GM18519 (cell line): ENCODE measurements at regions not wholly inside any gene's neighbourhood (a gene's known extent, or its start where the extent isn't known, plus 50 kb on each side); places are given as distances from the start of the nearest gene placed in this dataset.
"Not testable (repeated sequence)": the region's sequence is repeated elsewhere in the genome, so short reads cannot be mapped to it uniquely, and the experiment has no call there.

Source experiments
- ATAC-seq: cut with Tn5 transposase; IDR thresholded peaks from one replicate; pipeline ENCODE4 v1.9.1; 2021; ENCODE audit warnings: mild to moderate bottlenecking, moderate library complexity; ENCODE audit not compliant: unreplicated experiment, low FRiP score

DNA sequence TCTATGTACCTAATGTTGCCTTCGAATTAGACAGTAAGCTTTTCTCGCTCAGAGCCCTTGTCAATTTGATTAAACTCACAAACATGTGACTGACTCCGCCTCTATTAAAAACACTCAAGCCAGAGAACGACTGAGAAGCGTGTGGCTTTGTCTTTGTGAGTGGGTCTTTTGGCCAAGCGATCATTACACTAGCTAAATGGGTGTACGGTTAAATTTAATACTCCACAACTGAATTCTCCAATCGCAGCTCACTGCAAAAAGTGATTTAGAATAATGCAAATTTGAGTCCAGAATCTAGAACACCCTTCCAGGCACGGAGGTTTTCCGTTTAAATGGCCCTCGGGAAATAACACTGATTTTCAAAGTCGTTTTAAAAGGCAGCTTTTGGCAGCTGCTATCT, 253.7 kb downstream of the EFCAB11 start:
- ATAC-seq: no peak

DNA sequence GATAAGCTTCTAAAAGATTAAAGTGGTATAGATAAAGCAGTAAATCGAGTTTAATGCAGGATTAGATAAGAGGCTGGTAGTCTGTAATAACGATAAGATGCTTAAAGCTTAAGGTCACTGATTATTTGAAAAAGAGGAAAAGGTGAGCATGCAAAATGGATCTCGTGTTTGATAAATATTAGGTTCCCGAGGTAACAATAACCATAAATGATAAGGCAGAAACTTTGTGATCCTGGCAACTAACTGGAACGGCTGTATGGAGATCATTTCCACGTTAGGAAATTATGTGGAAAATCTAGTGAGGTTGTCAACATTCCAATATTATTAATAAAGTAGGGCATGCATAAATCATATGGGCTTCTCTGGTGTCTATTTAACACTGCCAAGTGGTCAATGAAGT, 255.5 kb downstream of the EFCAB11 start:
- no peak for ATAC-seq

DNA sequence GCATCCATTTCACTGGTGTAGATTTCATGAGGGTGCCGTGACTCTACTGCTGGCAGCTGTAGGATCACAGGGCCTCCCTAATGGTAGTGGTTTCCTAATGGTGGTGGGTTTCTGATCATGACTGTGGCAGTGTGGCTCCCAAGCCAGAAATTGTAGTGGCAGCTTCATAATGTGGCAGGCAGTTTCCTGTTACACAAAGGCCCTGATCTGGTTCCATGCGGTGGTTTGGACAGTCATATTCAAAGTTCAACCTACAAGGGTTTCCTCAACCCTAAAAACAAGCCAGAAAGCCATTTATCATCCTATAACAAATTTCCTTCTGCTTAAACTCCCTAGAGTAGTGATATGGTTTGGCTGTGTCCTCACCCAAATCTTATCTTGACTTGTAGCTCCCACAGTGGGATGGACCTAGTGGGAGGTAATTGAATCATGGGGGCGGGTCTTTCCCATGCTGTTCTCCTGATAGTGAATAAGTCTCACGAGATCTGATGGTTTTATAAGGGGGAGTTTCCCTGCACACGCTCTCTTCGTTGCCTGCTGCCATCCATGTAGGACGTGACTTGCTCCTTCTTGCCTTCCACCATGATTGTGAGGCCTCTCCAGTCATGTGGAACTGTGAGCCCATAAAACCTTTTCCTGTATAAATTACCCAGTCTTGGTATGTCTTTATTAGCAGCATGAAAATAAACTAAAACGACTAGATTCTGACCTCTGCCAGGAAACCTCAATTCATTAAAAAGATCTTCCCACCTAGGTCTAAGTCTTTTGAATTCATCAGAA, 257.1 kb downstream of the EFCAB11 start:
- no peak for ATAC-seq

DNA sequence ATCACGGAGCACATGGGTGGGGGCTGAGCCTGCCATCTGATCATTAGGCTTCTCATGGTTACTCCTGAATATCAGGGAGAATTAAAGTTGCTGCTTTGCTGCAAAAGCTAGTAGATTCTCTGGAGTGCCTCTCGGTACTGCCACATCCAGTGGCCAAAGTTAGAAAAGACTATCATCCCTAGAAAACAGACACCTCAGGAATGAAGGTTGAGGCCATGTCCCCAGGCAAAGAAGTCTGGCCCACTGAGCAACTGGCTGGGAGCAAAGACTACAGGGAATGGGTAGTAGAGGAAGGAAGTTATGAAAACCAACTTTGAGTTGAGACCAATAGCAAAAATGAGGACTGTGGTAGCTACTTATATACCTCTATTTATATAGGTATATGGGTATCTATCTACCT, 258.7 kb downstream of the EFCAB11 start:
- ATAC-seq: no peak

DNA sequence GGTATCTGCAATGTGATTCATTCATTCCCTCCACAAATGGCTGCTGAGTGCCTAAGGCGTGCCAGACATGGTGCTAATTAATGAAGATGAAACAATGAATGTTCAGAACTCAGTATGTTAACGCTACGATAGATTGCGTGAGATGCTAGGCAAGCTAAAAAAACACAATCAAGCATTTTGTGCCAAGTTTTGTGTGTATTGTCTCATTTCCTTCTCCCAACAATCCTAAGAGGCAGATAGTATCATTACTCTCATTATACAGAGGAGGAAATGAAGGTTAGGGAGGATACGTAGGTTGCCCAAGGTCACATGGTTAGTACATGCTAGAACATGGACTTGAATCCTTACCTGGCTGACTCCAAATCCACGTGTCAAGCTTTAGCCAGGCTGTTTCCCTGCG, 264.4 kb downstream of the EFCAB11 start:
- no peak for ATAC-seq

DNA sequence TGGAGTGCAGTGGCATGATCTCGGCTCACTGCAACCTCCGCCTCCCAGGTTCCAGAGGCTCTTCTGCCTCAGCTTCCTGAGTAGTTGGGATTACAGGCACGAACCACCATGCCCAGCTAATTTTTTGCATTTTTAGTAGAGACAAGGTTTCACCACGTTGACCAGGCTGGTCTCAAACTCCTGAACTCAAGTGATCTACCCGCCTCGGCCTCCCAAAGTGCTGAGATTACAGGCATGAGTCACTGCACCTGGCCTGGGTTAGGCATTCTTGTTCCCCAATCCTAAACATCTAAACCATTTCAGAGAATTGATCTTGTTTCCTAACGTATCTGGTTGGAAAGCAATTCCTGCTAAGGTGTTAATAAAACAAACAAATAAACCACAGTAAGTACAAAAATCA, 264.8 kb downstream of the EFCAB11 start:
- ATAC-seq: not testable (repeated sequence)

DNA sequence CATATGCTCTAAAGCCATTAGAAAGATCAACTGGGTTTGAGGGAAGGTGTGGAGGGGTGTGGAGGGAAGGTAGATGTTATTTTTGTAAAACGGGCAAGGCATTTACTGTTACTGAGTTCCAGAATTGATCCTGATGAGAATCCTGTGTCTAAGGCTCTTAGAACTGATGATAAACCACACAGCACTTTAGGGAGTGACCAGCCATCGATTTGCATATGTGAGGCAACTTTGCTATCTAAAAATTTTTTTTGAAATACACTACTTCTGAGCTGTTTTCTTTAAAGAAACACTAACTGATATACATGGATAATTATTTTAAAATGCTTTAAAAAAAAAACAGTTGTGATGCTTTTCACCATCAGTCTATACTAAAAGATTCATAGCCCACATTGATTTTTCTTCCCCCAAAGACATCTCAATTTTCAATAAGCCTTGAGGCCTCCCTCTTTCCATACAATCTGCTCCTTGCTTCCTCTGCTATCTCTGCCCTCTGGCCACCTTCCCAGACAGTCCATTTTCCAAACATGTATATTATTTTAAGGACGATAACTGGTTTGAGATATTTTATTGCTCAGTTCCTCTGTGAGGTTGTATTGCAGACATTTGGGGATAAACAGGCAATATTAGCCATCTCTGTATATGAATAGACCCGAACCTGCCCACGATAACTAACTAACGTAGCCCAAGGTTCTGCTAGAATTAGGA, 265.9 kb downstream of the EFCAB11 start:
- ATAC-seq: no peak

DNA sequence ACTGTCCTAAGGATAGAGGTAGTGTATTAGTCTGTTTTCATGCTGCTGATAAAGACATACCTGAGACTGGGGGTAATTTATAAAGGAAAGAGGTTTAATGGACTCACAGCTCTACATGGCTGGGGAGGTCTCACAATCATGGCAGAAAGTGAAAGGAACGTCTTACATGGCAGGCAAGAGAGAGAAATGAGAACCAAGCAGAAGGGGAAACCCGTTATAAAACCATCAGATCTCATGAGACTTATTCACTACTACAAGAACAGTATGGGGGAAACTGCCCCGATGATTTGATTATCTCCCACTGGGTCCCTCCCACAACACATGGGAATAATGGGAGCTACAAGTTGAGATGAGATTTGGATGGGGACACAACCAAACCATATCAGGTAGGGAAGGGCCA, 267.4 kb downstream of the EFCAB11 start:
- ATAC-seq: not testable (repeated sequence)

DNA sequence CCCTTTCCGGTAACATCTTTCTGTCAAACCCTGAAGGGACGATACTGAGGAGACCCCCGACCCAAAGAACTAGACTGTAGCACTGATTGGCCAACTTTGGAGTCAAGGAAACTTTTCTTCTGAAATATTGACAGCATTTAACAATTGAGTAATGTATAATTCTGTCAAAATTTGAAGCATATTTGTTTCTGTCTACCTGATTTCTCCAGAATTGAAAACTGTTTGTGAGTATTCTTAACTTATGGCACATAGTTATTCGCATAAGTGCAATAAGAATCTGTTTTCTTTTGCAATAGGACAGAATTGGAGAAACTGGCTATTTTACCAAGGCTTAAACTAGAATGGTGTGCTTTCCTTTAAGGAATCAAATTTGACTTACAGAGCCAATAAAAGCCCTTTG, 267.1 kb upstream of the FOXN3 start:
- ATAC-seq: no peak

DNA sequence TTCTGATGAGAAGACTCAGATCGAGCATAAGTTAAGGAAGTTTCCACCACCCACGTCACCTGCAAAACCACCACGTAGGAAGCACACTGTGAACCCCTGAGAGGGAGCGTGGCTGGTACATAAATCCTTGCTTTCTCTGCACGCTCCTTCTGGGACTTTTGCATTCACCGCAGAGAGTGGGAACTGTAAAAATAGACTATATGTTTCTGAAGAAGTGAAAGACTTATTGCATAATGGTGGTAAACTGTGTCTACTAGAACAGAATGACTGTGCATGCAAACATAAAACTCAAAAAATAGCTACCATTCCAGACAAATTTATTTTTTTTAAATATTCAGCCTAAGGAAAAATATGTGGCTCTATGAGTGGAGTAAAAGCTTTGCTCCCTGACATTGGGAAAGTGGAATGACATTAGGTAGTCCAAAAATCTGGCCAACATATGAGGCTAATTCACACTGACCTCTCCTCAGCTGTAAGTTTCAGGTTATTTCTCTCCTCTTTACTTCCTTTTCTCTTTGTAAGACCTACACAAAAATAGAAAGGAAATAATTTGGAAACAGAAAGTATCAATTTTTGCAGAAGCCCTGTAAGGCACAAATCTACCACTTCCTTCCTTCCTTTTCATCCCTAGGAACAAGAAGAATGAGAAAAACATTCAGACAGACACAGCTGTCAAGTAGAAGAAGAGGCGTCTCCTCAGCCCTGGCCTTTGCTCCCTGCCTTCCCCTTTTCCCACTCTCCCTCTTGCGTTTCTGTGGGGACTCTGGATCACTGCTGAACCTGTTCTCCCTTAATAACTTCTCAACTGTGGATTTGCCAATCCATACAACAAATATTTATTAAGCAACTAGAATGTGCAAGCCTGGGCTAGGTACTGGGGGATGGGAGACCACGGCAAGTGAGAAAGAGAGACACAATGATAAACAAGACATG, 264.3 kb upstream of the FOXN3 start:
- peak; percentile 81 for ATAC-seq

DNA sequence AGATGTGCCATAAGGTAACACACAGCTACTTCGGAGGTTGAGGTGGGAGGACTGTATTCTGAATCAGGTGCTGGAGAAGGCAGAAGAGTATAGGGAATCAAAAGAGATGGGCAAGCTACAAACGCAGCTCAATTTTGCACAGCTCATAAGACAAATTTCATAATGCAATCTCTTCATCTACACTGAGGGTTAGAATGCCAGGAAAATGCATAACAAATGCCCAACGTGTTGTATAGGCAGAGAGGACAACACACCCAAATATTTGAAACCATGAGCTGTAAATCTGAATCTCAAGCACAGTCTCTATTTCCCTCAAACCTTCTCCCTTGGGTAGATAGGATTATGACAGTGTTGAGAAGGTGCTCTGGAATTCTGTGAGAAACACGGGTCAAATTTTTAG, 263.1 kb upstream of the FOXN3 start:
- ATAC-seq: no peak

DNA sequence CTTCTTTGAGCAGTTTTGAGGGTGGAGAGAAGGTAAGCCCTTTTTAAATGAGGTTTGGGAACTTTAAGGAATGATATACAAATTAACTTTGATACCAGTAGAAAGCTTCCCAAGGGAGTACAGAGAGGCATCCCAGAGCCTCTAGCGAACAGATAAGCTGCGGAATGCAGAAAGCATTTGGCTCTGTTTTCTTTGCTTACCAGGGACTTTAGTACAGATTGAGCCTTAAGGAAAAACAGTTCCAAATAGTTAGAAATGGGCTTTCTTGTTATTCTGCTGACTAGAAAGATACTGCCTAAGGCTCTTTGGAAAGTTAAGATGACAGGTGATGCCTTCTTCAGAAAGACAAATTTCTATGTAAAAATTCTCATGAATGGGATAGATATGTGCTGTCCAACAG, 261.7 kb upstream of the FOXN3 start:
- ATAC-seq: no peak

DNA sequence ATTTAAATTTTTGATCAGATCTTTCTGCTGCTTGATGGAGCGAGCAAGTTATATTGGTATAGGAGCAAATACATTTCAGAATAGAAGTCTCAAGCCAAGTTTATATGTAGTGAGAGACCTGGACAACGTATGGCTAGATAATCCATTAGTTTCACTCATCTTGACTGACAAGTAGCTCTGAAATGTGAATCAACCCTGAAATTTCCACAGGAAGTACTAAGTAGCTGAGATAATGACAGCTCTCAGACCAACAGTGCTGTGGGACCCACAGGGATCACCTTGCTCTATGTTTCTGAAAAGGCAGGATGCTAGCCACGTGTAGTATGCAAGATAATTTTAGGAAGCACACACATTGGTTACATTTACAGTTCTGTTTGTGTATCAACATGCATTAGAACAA, 258.6 kb upstream of the FOXN3 start:
- no peak for ATAC-seq

DNA sequence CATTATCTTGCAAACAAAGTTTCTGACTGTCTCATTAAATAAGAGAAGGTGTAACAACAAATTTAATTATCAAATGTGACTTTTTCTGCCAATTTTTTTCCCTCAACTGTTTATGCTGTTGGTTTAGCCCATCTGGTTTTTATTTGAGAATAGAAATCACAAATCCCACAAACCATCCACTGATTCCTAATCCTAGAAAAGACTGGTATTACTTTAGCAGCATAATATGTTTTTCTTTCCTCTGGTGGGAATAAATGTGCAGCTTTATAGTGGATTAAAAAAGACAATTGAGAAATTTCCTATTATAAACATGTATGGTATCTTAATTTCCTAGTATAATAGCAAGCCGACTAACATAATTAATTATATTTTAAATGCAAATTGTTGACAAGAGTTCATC, 257.9 kb upstream of the FOXN3 start:
- no peak for ATAC-seq

DNA sequence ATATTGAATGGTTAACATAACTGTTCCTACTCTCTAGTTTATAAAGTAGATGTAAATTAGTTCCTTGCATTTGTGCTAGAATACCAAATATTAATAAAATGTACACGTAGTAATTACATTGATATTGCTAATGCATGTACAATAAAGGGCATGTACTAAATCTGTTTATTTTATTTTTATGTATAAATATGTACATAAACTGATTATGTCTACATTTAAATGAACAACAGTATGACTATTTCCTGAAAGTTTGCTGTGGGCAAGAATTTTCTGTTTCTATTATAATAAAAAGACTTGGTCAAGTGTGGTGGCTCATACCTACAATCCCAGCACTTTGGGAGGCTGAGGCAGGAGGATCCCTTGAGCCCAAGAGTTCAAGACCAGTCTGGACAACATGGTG, 257.2 kb upstream of the FOXN3 start:
- no peak for ATAC-seq

DNA sequence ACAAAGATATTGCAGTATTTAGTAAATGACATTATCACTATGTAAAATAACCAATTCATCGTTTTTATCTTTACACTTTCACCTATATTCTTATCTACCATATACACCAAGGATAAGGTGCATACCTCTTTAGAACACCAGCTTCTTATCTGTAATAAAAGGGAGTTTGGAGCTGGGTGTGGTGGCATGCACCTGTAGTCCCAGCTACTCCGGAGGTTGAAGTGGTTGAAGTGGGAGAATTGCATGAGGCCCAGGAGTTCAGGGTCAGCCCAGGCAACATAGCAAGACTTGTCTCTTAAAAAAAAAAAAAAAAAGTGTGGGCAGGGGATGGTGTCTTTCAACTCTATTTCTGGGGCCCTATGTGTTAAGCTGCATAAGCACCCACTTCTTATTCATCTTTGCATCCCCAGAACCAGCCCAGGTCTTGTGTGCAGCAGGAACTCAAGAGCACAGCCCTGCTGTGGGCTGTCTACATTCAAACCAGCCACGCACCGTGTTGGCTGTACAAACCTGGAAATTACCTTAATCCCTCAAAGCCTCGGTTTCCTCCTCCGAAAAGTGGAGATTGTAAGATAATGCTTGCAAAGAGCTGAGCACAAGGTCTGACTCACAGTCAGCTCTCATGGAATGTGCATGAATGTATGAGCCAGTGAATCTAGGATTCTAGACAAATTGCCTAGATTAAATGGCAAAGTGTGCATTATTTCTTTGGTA, 256.6 kb upstream of the FOXN3 start:
- no peak for ATAC-seq

DNA sequence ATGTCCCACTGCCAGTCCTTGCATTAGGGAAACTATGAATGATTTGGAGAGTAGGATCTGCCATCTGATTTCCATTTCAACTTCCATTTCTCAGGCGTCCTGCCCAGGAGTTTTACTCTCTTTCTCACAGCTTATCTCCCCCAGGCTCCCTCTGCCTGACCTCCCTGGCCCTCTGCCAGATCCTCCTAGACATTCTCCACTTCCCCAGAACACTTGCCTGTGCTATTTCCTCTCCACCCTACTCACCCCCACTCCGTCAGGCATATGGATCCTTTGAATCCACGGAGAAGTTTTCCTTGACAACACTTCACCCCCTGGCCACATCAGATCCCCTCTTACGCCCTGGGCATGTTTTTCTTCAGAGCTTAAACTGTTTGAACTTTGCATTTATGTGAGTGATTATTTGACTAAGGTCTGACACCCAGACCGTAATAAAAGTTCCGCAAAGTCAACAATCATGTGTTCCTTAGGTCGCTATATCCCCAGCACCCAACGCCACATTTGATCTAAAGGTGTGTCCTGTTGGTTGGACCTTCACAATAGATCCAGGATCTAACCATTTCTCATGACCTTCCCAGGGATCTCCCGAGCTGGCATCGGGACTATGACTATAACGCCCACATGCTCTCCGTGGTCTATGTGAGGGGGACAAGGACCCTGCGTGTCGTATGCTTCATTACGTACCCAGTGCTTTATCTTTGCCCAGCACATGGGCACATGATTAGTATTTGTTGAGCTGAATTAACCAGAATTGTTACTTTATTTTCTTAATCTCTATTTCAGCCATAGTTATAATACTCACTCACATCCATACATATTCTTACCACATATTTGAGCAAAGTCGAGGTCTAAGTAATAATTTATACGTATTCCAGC, 255.8 kb upstream of the FOXN3 start:
- ATAC-seq: no peak

DNA sequence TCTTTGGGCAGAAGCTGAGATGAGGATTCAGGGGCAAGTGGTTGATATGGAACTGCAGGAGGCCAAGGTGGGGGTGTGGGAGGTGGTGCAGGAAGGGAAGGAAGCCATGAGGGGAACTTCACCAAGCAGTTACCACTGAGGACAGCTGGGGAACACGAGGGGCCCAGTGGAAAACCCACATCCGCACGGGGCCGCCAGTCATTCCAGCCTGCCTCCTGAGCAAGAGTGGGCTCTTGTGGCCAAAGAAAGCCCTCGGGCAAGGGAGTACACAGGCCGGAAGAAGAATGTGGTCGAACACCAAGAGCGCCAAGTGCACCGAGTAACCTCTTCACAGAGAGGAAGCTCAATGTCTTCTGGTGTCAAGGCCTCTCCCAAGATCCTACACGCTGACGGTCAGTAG, 252.2 kb upstream of the FOXN3 start:
- ATAC-seq: no peak

DNA sequence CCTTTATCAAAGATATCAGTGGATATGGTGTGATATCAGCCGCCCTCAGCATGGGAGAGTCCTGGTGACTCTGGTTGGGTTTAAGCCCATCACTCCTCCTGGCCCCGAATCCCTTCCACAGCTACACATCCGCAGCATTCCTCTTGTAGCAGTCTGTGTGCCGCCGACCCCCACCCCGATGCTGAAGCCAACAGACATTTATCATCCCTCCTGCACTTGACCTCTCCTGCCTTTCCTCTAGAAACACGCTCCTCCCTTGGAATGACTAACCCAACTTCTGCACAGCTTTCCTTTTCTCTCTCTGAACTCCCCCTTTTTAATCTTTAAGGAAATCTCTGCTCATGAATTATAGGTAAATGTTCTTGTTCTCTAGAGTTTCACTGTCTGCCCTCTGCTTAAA, 250.9 kb upstream of the FOXN3 start:
- no peak for ATAC-seq
